ENCODE measurements at regions not wholly inside any gene's neighbourhood (a gene's known extent, or its start where the extent isn't known, plus 50 kb on each side); places are given as distances from the start of the nearest gene placed in this dataset.

- Histone ChIP-seq H3K36me3 (ENCODE audit: control insufficient read depth, insufficient read depth, low read length) (no peaks in the 10 kb centered on the region), H3K4me3 (ENCODE audit: low read length) (no peak overlapping the region), H3K27me3 (ENCODE audit: control insufficient read depth, insufficient read depth, low read length) (no peaks in the 10 kb centered on the region), H3K4me1 (ENCODE audit: control insufficient read depth, insufficient read depth, low read length) (no peaks in the 10 kb centered on the region), H3K27ac (ENCODE audit: low read length) (no peak overlapping the region), H3K9me3 (ENCODE audit: control insufficient read depth, insufficient read depth, low read length) (no peaks in the 10 kb centered on the region)
- WGBS (ENCODE audit: insufficient coverage, insufficient read length), result no CpG with 5 or more reads among the region's 3 CpGs
- DNase-seq (ENCODE audit: low read depth, low spot score), result no peak
Observed at GRCh38 chr18:53937037-53937436, 287.4 kb downstream of the MBD2 start.

GRCh38 chr18:53935803-53936202 lies 288.7 kb downstream of the MBD2 start:
- no CpG with 5 or more reads among the region's 2 CpGs for WGBS (ENCODE audit: insufficient coverage, insufficient read length)
- no peak overlapping the region for H3K27ac ChIP-seq (ENCODE audit: low read length)

GRCh38 chr18:53935399-53935798 lies 289.1 kb downstream of the MBD2 start:
- Histone ChIP-seq H3K4me3 (ENCODE audit: low read length) (no peak overlapping the region), H3K9me3 (ENCODE audit: control insufficient read depth, insufficient read depth, low read length) (no peaks in the 10 kb centered on the region), H3K27me3 (ENCODE audit: control insufficient read depth, insufficient read depth, low read length) (no peaks in the 10 kb centered on the region), H3K27ac (ENCODE audit: low read length) (no peak overlapping the region), H3K4me1 (ENCODE audit: control insufficient read depth, insufficient read depth, low read length) (no peaks in the 10 kb centered on the region), H3K36me3 (ENCODE audit: control insufficient read depth, insufficient read depth, low read length) (no peaks in the 10 kb centered on the region)
- no CpG with 5 or more reads among the region's 2 CpGs for WGBS (ENCODE audit: insufficient coverage, insufficient read length)
- no peak for DNase-seq (ENCODE audit: low read depth, low spot score)

More at GRCh38 chr18:53935803-53936202, 288.7 kb downstream of the MBD2 start:
- no peak for DNase-seq (ENCODE audit: low read depth, low spot score)
- H3K36me3 ChIP-seq (ENCODE audit: control insufficient read depth, insufficient read depth, low read length), result no peaks in the 10 kb centered on the region
- H3K4me1 ChIP-seq (ENCODE audit: control insufficient read depth, insufficient read depth, low read length), result no peaks in the 10 kb centered on the region
- no peaks in the 10 kb centered on the region for H3K27me3 ChIP-seq (ENCODE audit: control insufficient read depth, insufficient read depth, low read length)
- no peak overlapping the region for H3K4me3 ChIP-seq (ENCODE audit: low read length)
- no peaks in the 10 kb centered on the region for H3K9me3 ChIP-seq (ENCODE audit: control insufficient read depth, insufficient read depth, low read length)

GRCh38 chr18:53920312-53921075 lies 304.0 kb downstream of the MBD2 start:
- Histone ChIP-seq H3K9me3 (ENCODE audit: control insufficient read depth, insufficient read depth, low read length) (no peaks in the 10 kb centered on the region), H3K4me3 (ENCODE audit: low read length) (no peak overlapping the region), H3K27me3 (ENCODE audit: control insufficient read depth, insufficient read depth, low read length) (no peaks in the 10 kb centered on the region), H3K36me3 (ENCODE audit: control insufficient read depth, insufficient read depth, low read length) (no peaks in the 10 kb centered on the region), H3K4me1 (ENCODE audit: control insufficient read depth, insufficient read depth, low read length) (no peaks in the 10 kb centered on the region), H3K27ac (ENCODE audit: low read length) (no peak overlapping the region)
- DNase-seq (ENCODE audit: low read depth, low spot score), result no peak
- WGBS (ENCODE audit: insufficient coverage, insufficient read length), result 100% methylated on average over 4 of the region's 25 CpGs

- H3K36me3 ChIP-seq (ENCODE audit: control insufficient read depth, insufficient read depth, low read length), result no peaks in the 10 kb centered on the region
- H3K4me3 ChIP-seq (ENCODE audit: low read length), result no peak overlapping the region
- no CpG with 5 or more reads among the region's 2 CpGs for WGBS (ENCODE audit: insufficient coverage, insufficient read length)
- DNase-seq (ENCODE audit: low read depth, low spot score), result no peak
- H3K27me3 ChIP-seq (ENCODE audit: control insufficient read depth, insufficient read depth, low read length), result no peaks in the 10 kb centered on the region
- H3K4me1 ChIP-seq (ENCODE audit: control insufficient read depth, insufficient read depth, low read length), result no peaks in the 10 kb centered on the region
- no peaks in the 10 kb centered on the region for H3K9me3 ChIP-seq (ENCODE audit: control insufficient read depth, insufficient read depth, low read length)
- H3K27ac ChIP-seq (ENCODE audit: low read length), result no peak overlapping the region
Observed at GRCh38 chr18:53918091-53918490, 306.4 kb downstream of the MBD2 start.

- Histone ChIP-seq H3K4me3 (ENCODE audit: low read length) (no peak overlapping the region), H3K4me1 (ENCODE audit: control insufficient read depth, insufficient read depth, low read length) (no peaks in the 10 kb centered on the region), H3K27ac (ENCODE audit: low read length) (no peak overlapping the region), H3K36me3 (ENCODE audit: control insufficient read depth, insufficient read depth, low read length) (no peaks in the 10 kb centered on the region), H3K27me3 (ENCODE audit: control insufficient read depth, insufficient read depth, low read length) (no peaks in the 10 kb centered on the region), H3K9me3 (ENCODE audit: control insufficient read depth, insufficient read depth, low read length) (no peaks in the 10 kb centered on the region)
- DNase-seq (ENCODE audit: low read depth, low spot score), result no peak
- WGBS (ENCODE audit: insufficient coverage, insufficient read length), result no CpG with 5 or more reads among the region's 2 CpGs
Observed at GRCh38 chr18:53911200-53911599, 313.3 kb downstream of the MBD2 start.

- H3K36me3 ChIP-seq (ENCODE audit: control insufficient read depth, insufficient read depth, low read length), result no peaks in the 10 kb centered on the region
- H3K27ac ChIP-seq (ENCODE audit: low read length), result no peak overlapping the region
- no CpG with 5 or more reads among the region's 4 CpGs for WGBS (ENCODE audit: insufficient coverage, insufficient read length)
- H3K9me3 ChIP-seq (ENCODE audit: control insufficient read depth, insufficient read depth, low read length), result no peaks in the 10 kb centered on the region
- H3K4me3 ChIP-seq (ENCODE audit: low read length), result no peak overlapping the region
- no peaks in the 10 kb centered on the region for H3K27me3 ChIP-seq (ENCODE audit: control insufficient read depth, insufficient read depth, low read length)
- H3K4me1 ChIP-seq (ENCODE audit: control insufficient read depth, insufficient read depth, low read length), result no peaks in the 10 kb centered on the region
- DNase-seq (ENCODE audit: low read depth, low spot score), result no peak
Observed at GRCh38 chr18:53909668-53910067, 314.8 kb downstream of the MBD2 start.

- Histone ChIP-seq H3K27ac (ENCODE audit: low read length) (no peak overlapping the region), H3K4me3 (ENCODE audit: low read length) (no peak overlapping the region), H3K36me3 (ENCODE audit: control insufficient read depth, insufficient read depth, low read length) (no peaks in the 10 kb centered on the region), H3K27me3 (ENCODE audit: control insufficient read depth, insufficient read depth, low read length) (no peaks in the 10 kb centered on the region), H3K4me1 (ENCODE audit: control insufficient read depth, insufficient read depth, low read length) (no peaks in the 10 kb centered on the region), H3K9me3 (ENCODE audit: control insufficient read depth, insufficient read depth, low read length) (no peaks in the 10 kb centered on the region)
- DNase-seq (ENCODE audit: low read depth, low spot score), result no peak
Observed at GRCh38 chr18:53907921-53908320, 316.5 kb downstream of the MBD2 start.

- no peaks in the 10 kb centered on the region for H3K27me3 ChIP-seq (ENCODE audit: control insufficient read depth, insufficient read depth, low read length)
- H3K4me1 ChIP-seq (ENCODE audit: control insufficient read depth, insufficient read depth, low read length), result no peaks in the 10 kb centered on the region
- H3K27ac ChIP-seq (ENCODE audit: low read length), result no peak overlapping the region
- no peaks in the 10 kb centered on the region for H3K36me3 ChIP-seq (ENCODE audit: control insufficient read depth, insufficient read depth, low read length)
- H3K9me3 ChIP-seq (ENCODE audit: control insufficient read depth, insufficient read depth, low read length), result no peaks in the 10 kb centered on the region
- no peak for DNase-seq (ENCODE audit: low read depth, low spot score)
- no CpG with 5 or more reads among the region's 2 CpGs for WGBS (ENCODE audit: insufficient coverage, insufficient read length)
- H3K4me3 ChIP-seq (ENCODE audit: low read length), result no peak overlapping the region
Observed at GRCh38 chr18:53906681-53907080, 317.8 kb downstream of the MBD2 start.

GRCh38 chr18:53894675-53895442 lies 329.6 kb downstream of the MBD2 start:
- no peaks in the 10 kb centered on the region for H3K9me3 ChIP-seq (ENCODE audit: control insufficient read depth, insufficient read depth, low read length)
- H3K36me3 ChIP-seq (ENCODE audit: control insufficient read depth, insufficient read depth, low read length), result no peaks in the 10 kb centered on the region
- no CpG with 5 or more reads among the region's 5 CpGs for WGBS (ENCODE audit: insufficient coverage, insufficient read length)
- no peak overlapping the region for H3K4me3 ChIP-seq (ENCODE audit: low read length)
- H3K27me3 ChIP-seq (ENCODE audit: control insufficient read depth, insufficient read depth, low read length), result no peaks in the 10 kb centered on the region
- no peak for DNase-seq (ENCODE audit: low read depth, low spot score)
- no peak overlapping the region for H3K27ac ChIP-seq (ENCODE audit: low read length)
- H3K4me1 ChIP-seq (ENCODE audit: control insufficient read depth, insufficient read depth, low read length), result no peaks in the 10 kb centered on the region
